Spleen (tissue), 11 donors: ENCODE measurements at regions not wholly inside any gene's neighbourhood (a gene's known extent, or its start where the extent isn't known, plus 50 kb on each side); places are given as distances from the start of the nearest gene placed in this dataset.

Experiments
- DNase-seq: peaks from one replicate; pipeline ENCODE4 v3.0.0-alpha.2; 2020
- H3K27ac ChIP-seq, 8 donors: fragments of 200-600 bp; sonication (generic) in 7 of 8; 1 replicate in 4 of 8; 2 replicates in 4 of 8; pipeline versions ENCODE4 v1.5.0 to v1.8.0; 2016 to 2021; ENCODE audit warnings: inconsistent platforms in 4 of 8, mild to moderate bottlenecking in 4 of 8, moderate library complexity in 1 of 8
- H3K27me3 ChIP-seq, 7 donors: fragments of 200-600 bp; sonication (generic) in 6 of 7; replicated peaks in 1 of 7; 1 replicate in 4 of 7; 2 replicates in 3 of 7; pipeline versions ENCODE4 v1.5.0 to v1.8.0; 2016 to 2021; ENCODE audit warnings: inconsistent platforms in 3 of 7, mild to moderate bottlenecking in 1 of 7
- H3K36me3 ChIP-seq, 6 donors: fragments of 200-600 bp; sonication (generic) in 5 of 6; 1 replicate in 4 of 6; 2 replicates in 2 of 6; pipeline versions ENCODE4 v1.5.0 to v1.8.0; 2016 to 2021; ENCODE audit warnings: inconsistent platforms in 2 of 6
- H3K4me1 ChIP-seq, 6 donors: fragments of 200-600 bp; sonication (generic) in 5 of 6; 1 replicate in 3 of 6; 2 replicates in 3 of 6; pipeline versions ENCODE4 v1.5.0 to v1.8.0; 2016 to 2021; ENCODE audit warnings: inconsistent platforms in 3 of 6
- H3K4me3 ChIP-seq, 8 donors: fragments of 200-600 bp; sonication (generic) in 7 of 8; 1 replicate in 4 of 8; 2 replicates in 4 of 8; pipeline versions ENCODE4 v1.5.0 to v1.8.0; 2016 to 2021; ENCODE audit warnings: inconsistent platforms in 4 of 8, mild to moderate bottlenecking in 4 of 8, moderate library complexity in 2 of 8
- H3K9me3 ChIP-seq, 8 donors: fragments of 200-600 bp; sonication (generic) in 7 of 8; 1 replicate in 4 of 8; 2 replicates in 4 of 8; pipeline versions ENCODE4 v1.5.0 to v1.8.0; 2016 to 2021; ENCODE audit warnings: inconsistent platforms in 4 of 8
- POLR2A ChIP-seq, 3 donors: fragments of 450-650 bp; IDR thresholded peaks; one replicate each; pipeline ENCODE4 v1.5.1; 2017; ENCODE audit warnings: antibody characterized with exemption in 3 of 3, mild to moderate bottlenecking in 1 of 3
- POLR2AphosphoS5 ChIP-seq, 3 donors: sonication (generic); formaldehyde crosslinking; IDR thresholded peaks; one replicate each; pipeline ENCODE4 v1.5.1; 2017; ENCODE audit warnings: antibody characterized with exemption in 3 of 3
- WGBS, 5 donors: extraction: QIAGEN DNeasy Blood & Tissue Kit in 3 of 5; methylation state at CpG; one replicate each; pipeline versions ENCODE4 v1.1.5 to v1.1.7; 2013 to 2018; 5-methylcytosine and 5-hydroxymethylcytosine counted together
- intact Hi-C: fragments of 100-400 bp; cut with DNase I; formaldehyde crosslinking; loops from one replicate; pipeline ENCODE4 v1.15.0; 2023; ENCODE audit warnings: low total_unique reads
- TF ChIP-seq, protein P1 (sequence below), 11 experiments: fragments of 200-600 bp in 7 of 11; fragments of 450-650 bp in 4 of 11; sonication (generic) in 4 of 11; IDR thresholded peaks in 8 of 11; conservative IDR thresholded peaks in 3 of 11; 1 replicate in 7 of 11; 2 replicates in 4 of 11; pipeline versions ENCODE4 v1.4.0 to v1.8.0; 2016 to 2021; ENCODE audit warnings: antibody characterized with exemption in 11 of 11, inconsistent platforms in 4 of 11, mild to moderate bottlenecking in 1 of 11
- donor health status: healthy with polysubstance abuse.
- donor health status: DM: no; HTN: no; CAD: no; lungs with moderate emphysema.
- donor health status: DM: no; HTN: no; CAD: no.
- donor health status: Bipolar disorder and iron deficiency.
- donor health status: healthy.
- donor health status: DM: no; HTN: no; CAD: no.
- donor health status: DM: yes; HTN: yes; CAD: no.

DNA sequence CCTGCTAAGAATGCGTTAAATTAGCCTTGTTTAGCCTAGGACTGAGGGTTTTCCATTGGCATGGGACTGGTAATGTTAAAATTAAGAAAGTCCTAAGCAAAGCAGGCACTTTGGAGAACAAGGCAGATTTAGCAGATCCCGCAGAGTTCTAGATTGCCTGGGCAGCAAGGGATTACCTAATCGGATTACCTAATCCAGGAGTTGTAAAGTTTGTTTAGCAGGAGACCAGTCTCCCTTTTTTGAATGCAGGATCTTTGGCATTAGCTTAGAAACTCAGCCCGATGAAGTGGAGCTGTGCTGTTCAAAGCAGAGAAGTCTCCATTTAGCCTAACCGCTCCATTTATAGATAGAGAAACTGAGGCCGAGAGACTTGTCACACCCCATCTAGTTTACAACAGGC is 206.0 kb downstream of the DMRT2 start:
- Histone ChIP-seq H3K4me1 (no peaks in the 10 kb centered on the region), H3K27ac (no peak overlapping the region), H3K9me3 (no peaks in the 10 kb centered on the region), H3K36me3 (no peaks in the 10 kb centered on the region), H3K4me3 (no peak overlapping the region), H3K27me3 (peaks cover 0 to 8% (median 0%) of the 10 kb centered on the region in 7 donors)
- TF ChIP-seq, protein P1, sequence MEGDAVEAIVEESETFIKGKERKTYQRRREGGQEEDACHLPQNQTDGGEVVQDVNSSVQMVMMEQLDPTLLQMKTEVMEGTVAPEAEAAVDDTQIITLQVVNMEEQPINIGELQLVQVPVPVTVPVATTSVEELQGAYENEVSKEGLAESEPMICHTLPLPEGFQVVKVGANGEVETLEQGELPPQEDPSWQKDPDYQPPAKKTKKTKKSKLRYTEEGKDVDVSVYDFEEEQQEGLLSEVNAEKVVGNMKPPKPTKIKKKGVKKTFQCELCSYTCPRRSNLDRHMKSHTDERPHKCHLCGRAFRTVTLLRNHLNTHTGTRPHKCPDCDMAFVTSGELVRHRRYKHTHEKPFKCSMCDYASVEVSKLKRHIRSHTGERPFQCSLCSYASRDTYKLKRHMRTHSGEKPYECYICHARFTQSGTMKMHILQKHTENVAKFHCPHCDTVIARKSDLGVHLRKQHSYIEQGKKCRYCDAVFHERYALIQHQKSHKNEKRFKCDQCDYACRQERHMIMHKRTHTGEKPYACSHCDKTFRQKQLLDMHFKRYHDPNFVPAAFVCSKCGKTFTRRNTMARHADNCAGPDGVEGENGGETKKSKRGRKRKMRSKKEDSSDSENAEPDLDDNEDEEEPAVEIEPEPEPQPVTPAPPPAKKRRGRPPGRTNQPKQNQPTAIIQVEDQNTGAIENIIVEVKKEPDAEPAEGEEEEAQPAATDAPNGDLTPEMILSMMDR (IDR thresholded peaks at IDR 0.05 in 8 of 11, conservative IDR thresholded peaks at IDR 0.05 in 3 of 11) = no peak
- no peak for TF ChIP-seq POLR2A (IDR thresholded peaks at IDR 0.05)
- no peak for TF ChIP-seq POLR2AphosphoS5 (IDR thresholded peaks at IDR 0.05)
- DNase-seq = no peak
- 87 to 95% (median 90%) methylated on average over 6 of the region's 6 CpGs for WGBS, 5 donors
- intact Hi-C loops = no loop called here

DNA sequence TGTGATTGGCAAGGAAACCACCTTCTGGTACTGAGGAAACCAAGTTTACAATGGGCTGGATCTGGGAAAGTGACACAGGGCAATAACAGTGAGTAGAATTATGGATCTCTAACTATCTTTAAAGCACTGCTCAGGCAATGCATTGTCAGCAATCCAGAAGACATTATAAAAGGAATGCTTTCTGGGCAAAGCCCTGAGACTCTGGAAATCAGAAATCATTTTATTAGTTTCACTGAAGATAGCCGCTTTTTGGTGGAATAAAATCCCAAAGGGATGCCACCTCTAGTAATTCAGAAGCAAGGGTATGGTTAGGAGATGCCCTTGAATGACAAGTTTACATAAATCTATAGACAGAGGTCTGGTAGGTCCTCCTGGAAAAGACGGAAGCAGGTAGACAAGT is 211.1 kb downstream of the DMRT2 start:
- no peak overlapping the region for H3K4me3 ChIP-seq
- no peaks in the 10 kb centered on the region for H3K4me1 ChIP-seq
- peaks cover 0 to under 1% (median 0%) of the 10 kb centered on the region in 7 donors for H3K27me3 ChIP-seq
- intact Hi-C loops = no loop called here
- WGBS, 5 donors = 78 to 89% (median 87%) methylated on average over 2 of the region's 2 CpGs
- H3K27ac ChIP-seq = no peak overlapping the region
- DNase-seq = no peak
- H3K9me3 ChIP-seq = no peaks in the 10 kb centered on the region
- H3K36me3 ChIP-seq = no peaks in the 10 kb centered on the region
- TF ChIP-seq, protein P1 (IDR thresholded peaks at IDR 0.05 in 8 of 11, conservative IDR thresholded peaks at IDR 0.05 in 3 of 11) = no peak
- TF ChIP-seq POLR2A (IDR thresholded peaks at IDR 0.05) (no peak), POLR2AphosphoS5 (IDR thresholded peaks at IDR 0.05) (no peak)

- H3K27me3 ChIP-seq = no peaks in the 10 kb centered on the region
- DNase-seq = no peak
- H3K4me1 ChIP-seq = no peaks in the 10 kb centered on the region
- H3K4me3 ChIP-seq = no peak overlapping the region
- TF ChIP-seq POLR2A (IDR thresholded peaks at IDR 0.05) (no peak), POLR2AphosphoS5 (IDR thresholded peaks at IDR 0.05) (no peak)
- TF ChIP-seq, protein P1 (IDR thresholded peaks at IDR 0.05 in 8 of 11, conservative IDR thresholded peaks at IDR 0.05 in 3 of 11) = no peak
- no peaks in the 10 kb centered on the region for H3K9me3 ChIP-seq
- intact Hi-C loops = no loop called here
- no peaks in the 10 kb centered on the region for H3K36me3 ChIP-seq
- 70 to 85% (median 76%) methylated on average over 6 of the region's 6 CpGs for WGBS, 5 donors
- H3K27ac ChIP-seq = no peak overlapping the region
Observed at GRCh38 chr9:1261879-1262766, 212.0 kb downstream of the DMRT2 start.

DNA sequence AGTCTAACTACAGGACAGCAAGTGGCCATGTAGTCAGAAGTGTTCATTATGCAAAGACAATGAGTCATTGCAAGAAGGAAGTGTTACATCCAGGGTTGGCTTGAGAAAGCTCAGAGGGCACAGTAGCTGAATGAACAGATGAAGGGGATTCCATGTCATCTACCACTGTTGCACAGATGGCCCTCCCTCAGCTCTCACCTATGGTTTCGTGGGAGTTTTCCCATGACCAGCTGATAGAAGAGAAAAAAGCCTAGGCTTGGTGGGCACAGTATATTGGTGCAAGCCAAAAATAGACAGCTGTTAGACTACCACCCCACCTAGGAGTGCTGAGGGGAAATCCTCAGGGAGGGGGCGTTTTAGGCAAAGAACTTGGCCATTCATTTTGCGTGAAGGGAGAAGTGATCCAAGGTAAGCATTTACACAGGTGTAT is 217.0 kb downstream of the DMRT2 start:
- no peak for DNase-seq
- no peaks in the 10 kb centered on the region for H3K27me3 ChIP-seq
- 57 to 68% (median 64%) methylated on average over 3 of the region's 3 CpGs for WGBS, 5 donors
- H3K9me3 ChIP-seq = no peaks in the 10 kb centered on the region
- no peaks in the 10 kb centered on the region for H3K36me3 ChIP-seq
- no peak for TF ChIP-seq POLR2AphosphoS5 (IDR thresholded peaks at IDR 0.05)
- TF ChIP-seq, protein P1 (IDR thresholded peaks at IDR 0.05 in 8 of 11, conservative IDR thresholded peaks at IDR 0.05 in 3 of 11) = no peak
- no peak for TF ChIP-seq POLR2A (IDR thresholded peaks at IDR 0.05)
- no peaks in the 10 kb centered on the region for H3K4me1 ChIP-seq
- no peak overlapping the region for H3K27ac ChIP-seq
- no peak overlapping the region for H3K4me3 ChIP-seq
- intact Hi-C loops = no loop called here
